ENCODE measurements at regions not wholly inside any gene's neighbourhood (a gene's known extent, or its start where the extent isn't known, plus 50 kb on each side); places are given as distances from the start of the nearest gene placed in this dataset.

GRCh38 chr2:118449401-118449800, 361.1 kb downstream of the INSIG2 start:
- DNase-seq (ENCODE audit: low read depth, low spot score) (no peak), ATAC-seq (no peak)
- RAD21 ChIA-PET (ENCODE audit: unreplicated experiment): no interaction called here

More at GRCh38 chr2:118449401-118449800, 361.1 kb downstream of the INSIG2 start:
- ChIA-PET POLR2A (no interaction called here), CTCF (no interaction called here), SMC1A (ENCODE audit: uncharacterized antibody, unreplicated experiment) (no interaction called here)
- in situ Hi-C loops (cut with MboI) (no loop called here), intact Hi-C loops (cut with micrococcal nuclease; ENCODE audit: unreplicated experiment) (no loop called here)
- H3K27me3 ChIP-seq (replicated peaks in 1 of 2; ENCODE audit: control insufficient read depth in 2 of 2, insufficient read depth in 2 of 2, low read length in 1 of 2): no peaks in the 10 kb centered on the region
- H3K9ac ChIP-seq (ENCODE audit: control insufficient read depth, insufficient read depth, low read length): no peak overlapping the region
- H3K36me3 ChIP-seq (ENCODE audit: control insufficient read depth in 2 of 2, insufficient read depth in 2 of 2, low read length in 1 of 2): no peaks in the 10 kb centered on the region
- WGBS (ENCODE audit: insufficient coverage, insufficient replicate concordance, low lambda C conversion rate, missing lambda C conversion rate): 0% methylated on average over 2 of the region's 2 CpGs
- no peaks in the 10 kb centered on the region for H3K79me2 ChIP-seq (ENCODE audit: control insufficient read depth, insufficient read depth, low read length)
- H3K4me1 ChIP-seq (ENCODE audit: control insufficient read depth, insufficient read depth, low read length): no peaks in the 10 kb centered on the region
- no peak overlapping the region for H2AFZ ChIP-seq (ENCODE audit: control insufficient read depth, low read depth, low read length)
- no peak overlapping the region for H3K4me2 ChIP-seq (ENCODE audit: control insufficient read depth, insufficient read depth)
- no peak overlapping the region for H3K4me3 ChIP-seq
- no peaks in the 10 kb centered on the region for H3K9me3 ChIP-seq (replicated peaks; ENCODE audit: control insufficient read depth, insufficient read depth, low read length)
- TF ChIP-seq ZNF24 (IDR thresholded peaks at IDR 0.05): no peak
- no peak for TF ChIP-seq ZZZ3 (IDR thresholded peaks at IDR 0.05; ENCODE audit: control insufficient read depth, insufficient read length, low read depth)
- TF ChIP-seq GABPA (IDR thresholded peaks at IDR 0.05; ENCODE audit: low read depth): no peak
- TF ChIP-seq TAF1 (IDR thresholded peaks at IDR 0.05; ENCODE audit: borderline replicate concordance, low read depth, low read length): no peak
- no peak for TF ChIP-seq NBN (IDR thresholded peaks at IDR 0.05)
- no peak for TF ChIP-seq SMARCA5 (IDR thresholded peaks at IDR 0.05)
- no peak for TF ChIP-seq NFXL1 (IDR thresholded peaks at IDR 0.05; ENCODE audit: borderline replicate concordance)
- TF ChIP-seq CUX1 (IDR thresholded peaks at IDR 0.05; ENCODE audit: insufficient replicate concordance, low read depth, low read length): no peak
- TF ChIP-seq ELK1 (IDR thresholded peaks at IDR 0.05; ENCODE audit: low read depth, low read length): no peak
- TF ChIP-seq ZNF217 (IDR thresholded peaks at IDR 0.05): no peak
- TF ChIP-seq SREBF2 (IDR thresholded peaks at IDR 0.05; ENCODE audit: low read length): no peak
- no peak for TF ChIP-seq LARP7 (IDR thresholded peaks at IDR 0.05)
- no peaks in the 10 kb centered on the region for H4K20me1 ChIP-seq (ENCODE audit: control insufficient read depth, insufficient read depth)
- no TSS peak for BruUV-seq (replicated peaks)
- no peak for FAIRE-seq
- no peak overlapping the region for H3K27ac ChIP-seq (ENCODE audit: control insufficient read depth, insufficient read depth)

Data from GM12878 (cell line).